ACC112 (cell line): ENCODE measurements at regions not wholly inside any gene's neighbourhood (a gene's known extent, or its start where the extent isn't known, plus 50 kb on each side); places are given as distances from the start of the nearest gene placed in this dataset.
"Not testable (repeated sequence)": the region's sequence is repeated elsewhere in the genome, so short reads cannot be mapped to it uniquely, and the experiment has no call there.

Source experiments
- H2AFZ ChIP-seq: fragments of 200-600 bp; sonication (generic); one replicate; pipeline ENCODE4 v1.6.0; 2017; ENCODE audit warnings: antibody characterized with exemption, low read length; ENCODE audit not compliant: unreplicated experiment
- H3K27ac ChIP-seq: fragments of 200-600 bp; sonication (generic); 2 replicates; pipeline ENCODE4 v1.5.1; 2014; ENCODE audit warnings: low read depth, mild to moderate bottlenecking, antibody characterized with exemption, low read length, moderate library complexity
- H3K27me3 ChIP-seq: fragments of 200-600 bp; sonication (generic); 2 replicates; pipeline ENCODE4 v1.6.1; 2014; ENCODE audit warnings: mild to moderate bottlenecking, antibody characterized with exemption, low read length, moderate library complexity, mixed read lengths; ENCODE audit not compliant: insufficient read depth
- H3K36me3 ChIP-seq: fragments of 200-600 bp; sonication (generic); 2 replicates; pipeline ENCODE4 v1.6.1; 2016; ENCODE audit warnings: mild to moderate bottlenecking, antibody characterized with exemption, low read length, moderate library complexity, mixed read lengths; ENCODE audit not compliant: insufficient read depth
- H3K4me1 ChIP-seq: fragments of 200-600 bp; sonication (generic); one replicate; pipeline ENCODE4 v1.6.1; 2016; ENCODE audit warnings: low read length, mixed read lengths; ENCODE audit not compliant: insufficient read depth, unreplicated experiment, control insufficient read depth
- H3K4me3 ChIP-seq: fragments of 200-600 bp; sonication (generic); 2 replicates; pipeline ENCODE4 v1.5.1; 2014; ENCODE audit warnings: mild to moderate bottlenecking, low read depth, low read length
- H3K79me2 ChIP-seq: fragments of 200-600 bp; sonication (generic); one replicate; pipeline ENCODE4 v1.6.0; 2016; ENCODE audit warnings: low read length; ENCODE audit not compliant: control insufficient read depth, unreplicated experiment, insufficient read depth

DNA sequence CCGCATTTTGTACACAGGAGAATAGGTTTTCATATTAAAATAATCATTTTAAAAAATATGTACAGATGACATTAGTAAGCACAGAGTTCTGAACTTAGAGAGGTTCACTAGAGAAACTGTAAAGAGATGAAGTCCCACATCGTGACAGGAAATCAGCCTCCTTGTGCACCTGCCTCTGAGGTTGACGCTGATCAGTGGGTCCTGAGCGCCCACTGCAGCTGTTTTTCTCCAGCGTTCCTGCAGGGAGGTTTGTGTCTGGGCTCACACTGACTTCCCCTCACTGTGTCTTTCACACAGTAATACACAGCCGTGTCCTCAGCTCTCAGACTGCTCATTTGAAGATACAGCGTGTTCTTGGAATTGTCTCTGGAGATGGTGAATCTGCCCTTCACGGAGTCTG lies 561.5 kb downstream of the TMEM121 start:
- Histone ChIP-seq H2AFZ (no peak overlapping the region), H3K27ac (no peak overlapping the region), H3K36me3 (no peaks in the 10 kb centered on the region), H3K79me2 (no peaks in the 10 kb centered on the region), H3K4me1 (no peaks in the 10 kb centered on the region), H3K27me3 (no peaks in the 10 kb centered on the region), H3K4me3 (no peak overlapping the region)

DNA sequence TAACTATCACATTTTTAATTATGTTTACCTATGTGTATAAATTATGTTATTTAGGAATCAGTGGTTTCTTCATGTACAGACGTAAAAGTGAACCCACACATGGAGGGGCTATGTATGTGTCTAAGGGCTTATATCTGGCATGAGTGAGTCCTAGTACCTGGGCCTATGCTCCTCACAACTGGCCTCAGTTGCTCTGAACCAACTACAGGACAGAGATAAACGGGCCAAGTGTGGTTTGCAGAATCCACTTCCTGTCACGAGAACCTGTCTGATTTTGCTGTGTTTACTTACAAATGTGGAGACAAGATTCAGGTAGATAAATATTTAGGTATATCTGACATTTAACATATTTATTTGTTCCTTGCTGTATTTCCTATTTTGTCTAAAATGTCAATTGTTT lies 562.5 kb downstream of the TMEM121 start:
- H2AFZ ChIP-seq, H3K4me1 ChIP-seq, H3K4me3 ChIP-seq, H3K27ac ChIP-seq, H3K79me2 ChIP-seq, H3K27me3 ChIP-seq, H3K36me3 ChIP-seq: not testable (repeated sequence)

DNA sequence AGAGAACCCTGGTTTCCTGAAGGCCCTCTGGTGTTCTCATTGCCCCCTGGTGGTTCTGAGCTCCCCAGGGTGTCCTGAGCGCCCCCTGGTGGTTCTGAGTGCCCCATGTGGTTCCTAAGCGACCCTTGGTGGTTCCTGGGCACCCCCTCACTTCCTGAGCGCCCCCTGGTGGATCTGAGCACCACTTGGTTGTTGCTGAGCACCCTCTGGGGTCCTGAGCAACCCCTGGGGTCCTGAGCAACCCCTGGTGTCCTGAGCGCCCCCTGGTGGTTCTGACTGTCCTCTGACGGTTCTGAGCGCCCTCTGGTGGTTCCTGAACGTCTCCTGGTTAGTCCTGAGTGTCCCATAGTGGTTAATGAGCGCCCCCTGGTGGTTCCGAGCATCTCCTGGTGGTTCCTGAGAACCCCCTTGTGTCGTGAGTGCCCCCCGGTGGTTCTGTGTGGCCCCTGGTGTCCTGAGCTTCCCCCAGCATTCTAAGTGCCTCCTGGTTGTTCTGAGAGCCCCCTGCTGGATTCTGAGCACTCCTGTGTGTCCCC lies 568.3 kb downstream of the TMEM121 start:
- H2AFZ ChIP-seq = no peak overlapping the region
- H3K4me1 ChIP-seq = no peaks in the 10 kb centered on the region
- no peaks in the 10 kb centered on the region for H3K27me3 ChIP-seq
- no peak overlapping the region for H3K27ac ChIP-seq
- no peak overlapping the region for H3K4me3 ChIP-seq
- no peaks in the 10 kb centered on the region for H3K79me2 ChIP-seq
- H3K36me3 ChIP-seq = no peaks in the 10 kb centered on the region

DNA sequence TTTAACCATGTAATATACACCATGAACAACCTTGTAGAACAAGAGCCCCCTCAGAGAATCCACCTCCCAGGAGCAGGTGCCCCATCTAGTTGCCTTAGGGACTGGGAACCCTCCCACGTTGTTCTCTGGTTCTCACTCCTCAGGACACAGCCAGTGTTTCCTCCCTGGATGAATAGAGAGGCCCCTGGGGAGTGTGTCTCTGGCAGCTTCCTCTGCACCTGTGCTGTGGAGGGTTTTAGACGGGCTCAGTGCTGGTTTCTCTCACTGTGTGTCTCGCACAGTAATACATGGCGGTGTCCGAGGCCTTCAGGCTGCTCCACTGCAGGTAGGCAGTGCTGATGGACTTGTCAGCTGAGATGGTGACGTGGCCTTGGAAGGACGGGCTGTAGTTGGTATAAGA lies 581.3 kb downstream of the TMEM121 start:
- no peak overlapping the region for H3K4me3 ChIP-seq
- no peak overlapping the region for H3K27ac ChIP-seq
- no peaks in the 10 kb centered on the region for H3K4me1 ChIP-seq
- H2AFZ ChIP-seq = no peak overlapping the region
- no peaks in the 10 kb centered on the region for H3K27me3 ChIP-seq
- H3K36me3 ChIP-seq = no peaks in the 10 kb centered on the region
- no peaks in the 10 kb centered on the region for H3K79me2 ChIP-seq

DNA sequence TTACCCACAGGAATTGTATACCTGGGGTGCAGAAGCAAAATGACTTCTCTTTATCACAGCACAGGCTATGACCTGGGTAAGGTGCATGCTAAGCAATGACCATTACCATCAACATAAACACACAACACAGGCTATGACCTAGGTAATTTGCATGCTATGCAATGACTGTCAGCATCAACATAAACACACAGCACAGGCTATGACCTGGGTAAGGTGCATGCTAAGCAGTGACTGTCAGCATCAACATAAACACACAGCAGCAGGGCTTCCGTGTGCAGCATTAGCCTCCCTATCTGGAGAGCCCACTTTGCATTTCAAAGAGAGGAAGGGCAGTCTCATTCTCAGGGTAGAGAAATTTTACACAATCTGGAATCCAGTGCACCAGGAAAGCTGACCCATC lies 583.0 kb downstream of the TMEM121 start:
- no peaks in the 10 kb centered on the region for H3K36me3 ChIP-seq
- H3K4me1 ChIP-seq = no peaks in the 10 kb centered on the region
- no peak overlapping the region for H2AFZ ChIP-seq
- no peaks in the 10 kb centered on the region for H3K79me2 ChIP-seq
- H3K27ac ChIP-seq = no peak overlapping the region
- H3K27me3 ChIP-seq = no peaks in the 10 kb centered on the region
- H3K4me3 ChIP-seq = no peak overlapping the region

DNA sequence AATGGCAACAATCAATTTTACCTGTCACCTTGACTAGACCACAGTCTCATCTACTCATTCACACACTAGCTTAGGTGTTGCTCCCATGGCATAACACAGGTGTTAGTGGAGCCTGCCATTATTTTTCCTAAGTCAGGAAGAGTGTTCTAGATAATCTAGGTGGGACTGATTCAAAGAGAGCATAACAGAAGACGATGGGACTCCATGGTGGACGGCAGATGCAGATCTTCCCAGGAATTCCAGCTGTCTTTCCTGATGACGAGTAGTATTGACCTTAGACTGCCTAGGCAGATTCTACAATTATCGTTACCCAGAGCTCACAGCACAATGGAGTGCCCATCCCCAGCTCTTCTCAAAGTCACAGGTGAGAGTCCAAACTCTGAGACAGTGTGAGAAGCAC lies 589.0 kb downstream of the TMEM121 start:
- Histone ChIP-seq H3K27ac (no peak overlapping the region), H3K36me3 (no peaks in the 10 kb centered on the region), H3K79me2 (no peaks in the 10 kb centered on the region), H2AFZ (no peak overlapping the region), H3K4me1 (no peaks in the 10 kb centered on the region), H3K4me3 (no peak overlapping the region), H3K27me3 (no peaks in the 10 kb centered on the region)

DNA sequence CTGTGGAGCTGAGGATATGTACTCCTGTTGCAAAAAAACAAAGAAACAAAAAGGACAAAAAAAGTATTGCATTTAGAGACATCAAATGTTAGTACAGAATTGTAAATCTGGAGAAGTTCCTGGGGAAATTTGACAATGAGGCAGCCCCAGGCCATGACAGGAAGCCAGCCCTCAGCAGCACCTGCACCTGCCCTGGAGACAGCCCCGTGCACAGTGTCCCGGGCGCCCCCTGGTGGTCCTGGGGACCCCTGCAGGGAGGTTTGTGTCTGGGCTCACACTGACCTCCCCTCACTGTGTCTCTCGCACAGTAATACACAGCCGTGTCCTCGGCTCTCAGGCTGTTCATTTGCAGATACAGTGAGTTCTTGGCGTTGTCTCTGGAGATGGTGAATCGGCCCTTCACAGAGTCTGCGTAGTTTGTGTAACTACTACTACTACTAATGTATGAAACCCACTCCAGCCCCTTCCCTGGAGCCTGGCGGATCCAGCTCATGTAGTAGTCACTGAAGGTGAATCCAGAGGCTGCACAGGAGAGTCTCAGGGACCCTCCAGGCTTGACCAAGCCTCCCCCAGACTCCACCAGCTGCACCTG lies 590.1 kb downstream of the TMEM121 start:
- H3K4me3 ChIP-seq, H2AFZ ChIP-seq, H3K4me1 ChIP-seq, H3K27me3 ChIP-seq, H3K79me2 ChIP-seq, H3K36me3 ChIP-seq, H3K27ac ChIP-seq: not testable (repeated sequence)

DNA sequence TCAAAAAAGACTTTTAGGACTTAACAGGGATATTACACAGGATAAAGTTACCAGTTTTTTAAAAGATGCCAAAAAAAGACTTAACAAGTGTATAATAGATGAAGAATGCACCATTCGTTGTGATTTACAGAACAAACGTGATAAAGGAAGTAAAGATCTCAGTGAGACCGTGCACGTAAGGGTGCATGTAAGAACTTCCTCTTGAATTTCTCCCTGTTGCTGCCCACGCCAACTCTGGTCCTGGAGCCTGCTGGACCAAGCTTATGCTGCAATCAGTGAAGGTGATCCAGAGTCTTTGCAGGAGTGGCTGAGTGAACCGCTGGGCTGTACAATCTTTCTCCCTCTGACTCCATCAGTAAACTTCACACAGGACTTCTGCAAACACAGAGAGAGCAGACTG lies 593.7 kb downstream of the TMEM121 start:
- Histone ChIP-seq H3K4me3 (no peak overlapping the region), H3K27ac (no peak overlapping the region), H3K27me3 (no peaks in the 10 kb centered on the region), H2AFZ (no peak overlapping the region), H3K4me1 (no peaks in the 10 kb centered on the region), H3K36me3 (no peaks in the 10 kb centered on the region), H3K79me2 (no peaks in the 10 kb centered on the region)

DNA sequence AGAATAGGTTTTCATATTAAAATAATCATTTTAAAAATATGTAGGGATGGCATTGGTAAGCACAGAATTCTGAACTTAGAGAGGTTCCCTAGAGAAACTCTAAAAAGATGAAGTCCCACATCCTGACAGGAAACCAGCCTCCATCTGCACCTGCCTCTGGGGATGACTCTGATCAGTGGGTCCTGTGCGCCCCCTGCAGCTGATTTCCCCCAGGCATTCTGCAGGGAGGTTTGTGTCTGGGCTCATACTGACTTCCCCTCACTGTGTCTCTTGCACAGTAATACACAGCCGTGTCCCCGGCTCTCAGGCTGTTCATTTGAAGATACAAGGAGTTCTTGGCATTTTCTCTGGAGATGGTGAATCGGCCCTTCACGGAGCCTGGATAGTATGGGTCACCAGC lies 602.9 kb downstream of the TMEM121 start:
- no peak overlapping the region for H3K27ac ChIP-seq
- H3K36me3 ChIP-seq = no peaks in the 10 kb centered on the region
- H3K4me3 ChIP-seq = no peak overlapping the region
- no peak overlapping the region for H2AFZ ChIP-seq
- H3K27me3 ChIP-seq = no peaks in the 10 kb centered on the region
- no peaks in the 10 kb centered on the region for H3K79me2 ChIP-seq
- no peaks in the 10 kb centered on the region for H3K4me1 ChIP-seq

DNA sequence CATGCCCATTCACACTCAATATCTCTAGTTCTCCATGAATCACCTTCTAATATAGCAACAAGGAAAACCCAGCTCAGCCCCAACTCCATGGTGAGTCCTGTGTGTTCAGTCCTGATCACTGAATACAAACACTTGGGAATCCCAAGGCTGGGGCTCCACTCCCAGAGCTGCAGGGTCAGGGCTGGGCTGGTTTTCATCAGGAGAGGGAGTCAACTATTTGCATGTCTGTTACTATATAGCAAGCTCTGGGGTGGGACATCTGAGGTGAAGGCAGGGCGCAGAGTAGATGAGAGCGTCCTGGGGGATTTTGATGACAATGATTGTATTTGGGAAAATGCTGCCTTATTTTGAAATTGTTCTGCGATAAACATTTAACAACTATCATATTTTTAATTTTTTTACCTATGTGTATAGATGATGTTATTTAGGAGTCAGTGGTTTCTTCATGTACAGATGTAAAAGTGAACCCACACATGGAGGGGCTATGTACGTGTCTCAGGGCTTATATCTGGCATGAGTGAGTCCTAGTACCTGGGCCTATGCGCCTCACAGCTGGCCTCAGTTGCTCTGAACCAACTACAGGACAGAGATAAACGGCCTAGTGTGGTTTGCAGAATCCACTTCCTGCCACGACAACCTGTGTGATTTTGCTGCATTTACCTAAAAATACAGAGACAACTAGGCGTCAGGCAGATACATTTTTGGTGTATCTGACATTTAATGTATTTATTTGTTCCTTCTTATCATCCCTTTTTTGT lies 603.7 kb downstream of the TMEM121 start:
- H3K27me3 ChIP-seq, H3K4me3 ChIP-seq, H3K79me2 ChIP-seq, H3K27ac ChIP-seq, H3K36me3 ChIP-seq, H3K4me1 ChIP-seq, H2AFZ ChIP-seq: not testable (repeated sequence)

DNA sequence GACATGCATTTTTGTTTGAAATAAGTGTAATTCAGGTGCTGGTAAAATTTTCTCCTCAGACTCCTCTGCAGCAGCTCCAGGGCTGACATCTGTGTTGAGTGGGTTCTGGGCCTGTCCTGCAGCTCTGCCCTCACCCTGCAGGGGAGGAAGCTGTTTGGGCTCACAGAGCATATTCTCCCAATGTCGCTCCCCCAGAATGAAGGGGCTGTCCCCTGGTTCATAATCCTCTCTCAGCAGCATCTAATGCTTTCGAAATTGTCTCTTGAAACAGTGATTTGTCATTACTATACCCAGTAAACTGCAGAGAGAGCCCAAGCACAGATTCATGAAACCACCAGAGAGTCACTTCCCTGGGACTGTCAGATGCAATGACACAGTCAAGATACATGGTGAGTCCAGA lies 606.7 kb downstream of the TMEM121 start:
- not testable (repeated sequence) for H3K4me3 ChIP-seq, H2AFZ ChIP-seq, H3K36me3 ChIP-seq, H3K27me3 ChIP-seq, H3K4me1 ChIP-seq, H3K79me2 ChIP-seq, H3K27ac ChIP-seq
